GM23248 (cell line): ENCODE measurements at regions not wholly inside any gene's neighbourhood (a gene's known extent, or its start where the extent isn't known, plus 50 kb on each side); places are given as distances from the start of the nearest gene placed in this dataset.

Experiments used
- EZH2 ChIP-seq: fragments of 200-600 bp; sonication (generic); IDR thresholded peaks from 2 replicates; pipeline ENCODE4 v1.6.1; 2018; ENCODE audit warnings: antibody characterized with exemption, mild to moderate bottlenecking; ENCODE audit not compliant: insufficient read depth, poor library complexity, severe bottlenecking
- EZH2phosphoT487 ChIP-seq: fragments of 200-600 bp; sonication (generic); IDR thresholded peaks from 2 replicates; pipeline ENCODE4 v1.6.1; 2018; ENCODE audit warnings: antibody characterized with exemption, moderate library complexity, mild to moderate bottlenecking, low read depth; ENCODE audit not compliant: insufficient read depth

DNA sequence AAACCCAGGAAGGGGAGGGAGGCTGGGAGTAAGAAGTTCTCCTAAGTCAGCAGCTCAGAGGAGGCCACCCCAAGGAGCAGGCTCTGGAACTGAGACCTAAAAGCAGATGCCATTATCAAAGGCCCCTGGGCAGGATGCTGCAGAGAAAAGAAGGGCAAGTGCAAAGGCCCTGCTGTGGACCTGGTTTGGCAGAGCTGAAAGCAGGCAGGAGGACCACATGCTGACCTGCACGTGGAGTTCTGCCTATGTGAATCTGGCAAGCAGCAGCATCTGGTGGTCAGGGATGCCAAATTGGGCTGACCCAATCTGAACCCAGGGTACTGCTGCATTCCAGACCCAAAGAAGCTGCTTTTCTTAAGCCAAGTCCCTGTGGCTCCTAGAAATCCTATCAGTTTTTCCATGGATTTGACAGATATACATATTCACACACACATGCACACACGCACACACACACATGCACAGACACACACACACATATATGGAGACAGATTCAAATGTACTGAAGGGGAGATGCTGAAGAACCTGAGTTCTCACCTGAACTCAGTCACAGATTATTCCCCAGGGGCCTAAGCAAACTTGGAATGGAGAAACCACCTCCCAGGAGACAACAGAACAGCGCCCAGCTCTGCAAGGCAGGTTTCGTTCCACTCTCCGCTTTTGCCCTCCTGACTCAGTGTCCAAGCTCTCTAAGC, 119.9 kb downstream of the FOXA2 start:
- TF ChIP-seq EZH2: no peak
- TF ChIP-seq EZH2phosphoT487: no peak
